Nephron progenitor cell (in vitro differentiated cells): ENCODE measurements at regions not wholly inside any gene's neighbourhood (a gene's known extent, or its start where the extent isn't known, plus 50 kb on each side); places are given as distances from the start of the nearest gene placed in this dataset.

Experiments used
- DNase-seq: peaks from one replicate; pipeline ENCODE4 v3.0.0; 2021
- H3K27ac Mint-ChIP-seq: 2 replicates; pipeline ENCODE4 v1.8.0; 2021; ENCODE audit warnings: mild to moderate bottlenecking, moderate library complexity, mixed read lengths
- H3K27me3 Mint-ChIP-seq: 2 replicates; pipeline ENCODE4 v1.8.0; 2021; ENCODE audit warnings: mild to moderate bottlenecking, low read depth, mixed read lengths; ENCODE audit not compliant: poor library complexity
- H3K36me3 Mint-ChIP-seq: 2 replicates; pipeline ENCODE4 v1.8.0; 2021; ENCODE audit warnings: low read depth, mixed read lengths
- H3K4me1 Mint-ChIP-seq: 2 replicates; pipeline ENCODE4 v1.8.0; 2021; ENCODE audit warnings: mixed read lengths
- H3K4me3 Mint-ChIP-seq: 2 replicates; pipeline ENCODE4 v1.8.0; 2021; ENCODE audit warnings: mild to moderate bottlenecking, moderate library complexity, mixed read lengths
- H3K9me3 Mint-ChIP-seq: 2 replicates; pipeline ENCODE4 v1.8.0; 2021; ENCODE audit warnings: mild to moderate bottlenecking, moderate library complexity, mixed read lengths
- TF ChIP-seq, protein P1 (sequence below): fragments of 200-600 bp; sonication (generic); IDR thresholded peaks from 2 replicates; pipeline ENCODE4 v1.5.0; 2021; ENCODE audit warnings: antibody characterized with exemption

DNA sequence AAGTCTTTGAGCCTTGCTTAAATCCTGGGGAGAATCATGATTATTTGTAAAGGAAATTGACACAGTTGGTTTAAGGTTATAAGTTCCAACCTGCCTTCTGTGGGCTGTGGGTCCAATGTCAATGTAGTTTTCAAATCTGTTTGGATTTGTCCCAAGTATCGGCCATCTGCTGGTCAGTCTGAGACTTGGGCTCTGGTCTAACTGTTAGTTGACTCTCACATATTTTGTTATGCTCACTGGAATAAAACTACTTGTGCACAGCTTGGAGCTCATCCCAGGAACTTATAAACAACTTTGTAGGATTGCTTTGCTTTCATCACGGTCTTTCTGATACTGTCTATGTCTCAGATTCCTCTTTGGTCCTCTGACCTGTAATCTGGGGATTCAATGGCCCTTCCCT, 1026.2 kb upstream of the ZEB2 start:
- H3K9me3 Mint-ChIP-seq = peaks cover 12% of the 10 kb centered on the region
- no peaks in the 10 kb centered on the region for H3K36me3 Mint-ChIP-seq
- TF ChIP-seq, protein P1, sequence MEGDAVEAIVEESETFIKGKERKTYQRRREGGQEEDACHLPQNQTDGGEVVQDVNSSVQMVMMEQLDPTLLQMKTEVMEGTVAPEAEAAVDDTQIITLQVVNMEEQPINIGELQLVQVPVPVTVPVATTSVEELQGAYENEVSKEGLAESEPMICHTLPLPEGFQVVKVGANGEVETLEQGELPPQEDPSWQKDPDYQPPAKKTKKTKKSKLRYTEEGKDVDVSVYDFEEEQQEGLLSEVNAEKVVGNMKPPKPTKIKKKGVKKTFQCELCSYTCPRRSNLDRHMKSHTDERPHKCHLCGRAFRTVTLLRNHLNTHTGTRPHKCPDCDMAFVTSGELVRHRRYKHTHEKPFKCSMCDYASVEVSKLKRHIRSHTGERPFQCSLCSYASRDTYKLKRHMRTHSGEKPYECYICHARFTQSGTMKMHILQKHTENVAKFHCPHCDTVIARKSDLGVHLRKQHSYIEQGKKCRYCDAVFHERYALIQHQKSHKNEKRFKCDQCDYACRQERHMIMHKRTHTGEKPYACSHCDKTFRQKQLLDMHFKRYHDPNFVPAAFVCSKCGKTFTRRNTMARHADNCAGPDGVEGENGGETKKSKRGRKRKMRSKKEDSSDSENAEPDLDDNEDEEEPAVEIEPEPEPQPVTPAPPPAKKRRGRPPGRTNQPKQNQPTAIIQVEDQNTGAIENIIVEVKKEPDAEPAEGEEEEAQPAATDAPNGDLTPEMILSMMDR = no peak
- H3K27ac Mint-ChIP-seq = no peak overlapping the region
- H3K4me1 Mint-ChIP-seq = peaks cover 6% of the 10 kb centered on the region
- no peak for DNase-seq
- no peak overlapping the region for H3K4me3 Mint-ChIP-seq
- H3K27me3 Mint-ChIP-seq = no peaks in the 10 kb centered on the region

DNA sequence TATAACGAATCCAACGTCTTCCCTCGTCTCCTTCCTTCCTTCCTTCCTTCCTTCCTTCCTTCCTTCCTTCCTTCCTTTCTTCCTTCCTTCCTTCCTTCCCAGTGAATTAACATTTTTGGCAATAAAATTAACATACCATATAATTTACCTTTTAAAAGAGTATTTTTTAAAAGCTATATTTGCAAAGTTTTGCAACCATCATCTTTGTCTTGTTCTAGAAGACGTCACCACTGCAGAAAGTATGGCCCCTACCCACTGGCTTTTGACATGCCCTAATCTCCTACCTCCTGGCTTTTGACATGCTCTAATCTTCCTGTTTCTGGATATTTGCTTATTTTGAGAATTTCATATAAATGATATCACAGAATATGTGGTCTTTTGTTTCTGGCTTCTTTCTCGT, 1023.9 kb upstream of the ZEB2 start:
- no peak for DNase-seq
- Mint-ChIP-seq H3K27ac (no peak overlapping the region), H3K4me3 (no peak overlapping the region), H3K9me3 (peaks cover 12% of the 10 kb centered on the region), H3K27me3 (no peaks in the 10 kb centered on the region), H3K4me1 (peaks cover 6% of the 10 kb centered on the region), H3K36me3 (no peaks in the 10 kb centered on the region)
- TF ChIP-seq, protein P1 = no peak

DNA sequence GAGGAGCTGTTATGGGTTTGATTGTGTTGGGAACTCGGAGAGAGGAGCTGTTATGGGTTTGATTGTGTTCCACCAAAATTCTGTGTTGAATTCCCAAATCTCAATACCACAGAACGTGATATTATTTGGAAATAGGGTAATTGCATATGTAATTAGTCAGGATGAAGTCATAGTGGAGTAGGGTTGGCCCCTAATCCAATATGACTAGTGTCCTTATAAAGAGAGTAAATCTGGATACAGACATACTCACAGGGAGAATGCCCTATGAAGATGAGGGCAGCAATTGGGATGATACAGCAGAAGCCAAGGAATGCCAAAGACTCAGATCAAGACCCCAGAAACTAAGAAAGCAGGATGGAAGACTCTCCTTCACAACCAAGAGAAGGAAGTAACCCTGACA, 1023.2 kb upstream of the ZEB2 start:
- Mint-ChIP-seq H3K4me1 (peaks cover 6% of the 10 kb centered on the region), H3K27me3 (no peaks in the 10 kb centered on the region), H3K9me3 (peaks cover 12% of the 10 kb centered on the region), H3K4me3 (no peak overlapping the region), H3K27ac (no peak overlapping the region), H3K36me3 (no peaks in the 10 kb centered on the region)
- no peak for DNase-seq
- TF ChIP-seq, protein P1 = no peak

DNA sequence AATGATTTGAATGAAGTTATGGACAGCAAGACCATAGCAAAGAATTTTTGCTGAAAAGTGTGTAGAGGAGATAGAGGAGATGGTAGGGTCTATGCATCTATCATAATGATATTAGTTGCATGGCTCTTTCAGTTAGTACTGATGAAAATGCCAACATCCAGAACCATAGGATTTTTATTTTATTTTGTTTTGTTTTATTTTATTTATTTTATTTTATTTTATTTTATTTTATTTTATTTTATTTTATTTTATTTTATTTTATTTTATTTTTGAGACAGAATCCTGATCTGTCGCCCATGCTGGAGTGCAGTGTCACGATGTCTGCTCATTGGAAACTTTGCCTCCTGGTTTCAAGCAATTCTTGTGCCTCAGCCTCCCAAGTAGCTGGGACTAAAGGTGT, 1021.1 kb upstream of the ZEB2 start:
- Mint-ChIP-seq H3K27me3 (no peaks in the 10 kb centered on the region), H3K36me3 (no peaks in the 10 kb centered on the region), H3K4me1 (no peaks in the 10 kb centered on the region), H3K27ac (no peak overlapping the region), H3K4me3 (no peak overlapping the region), H3K9me3 (peaks cover 9% of the 10 kb centered on the region)
- DNase-seq = no peak
- TF ChIP-seq, protein P1 = no peak

DNA sequence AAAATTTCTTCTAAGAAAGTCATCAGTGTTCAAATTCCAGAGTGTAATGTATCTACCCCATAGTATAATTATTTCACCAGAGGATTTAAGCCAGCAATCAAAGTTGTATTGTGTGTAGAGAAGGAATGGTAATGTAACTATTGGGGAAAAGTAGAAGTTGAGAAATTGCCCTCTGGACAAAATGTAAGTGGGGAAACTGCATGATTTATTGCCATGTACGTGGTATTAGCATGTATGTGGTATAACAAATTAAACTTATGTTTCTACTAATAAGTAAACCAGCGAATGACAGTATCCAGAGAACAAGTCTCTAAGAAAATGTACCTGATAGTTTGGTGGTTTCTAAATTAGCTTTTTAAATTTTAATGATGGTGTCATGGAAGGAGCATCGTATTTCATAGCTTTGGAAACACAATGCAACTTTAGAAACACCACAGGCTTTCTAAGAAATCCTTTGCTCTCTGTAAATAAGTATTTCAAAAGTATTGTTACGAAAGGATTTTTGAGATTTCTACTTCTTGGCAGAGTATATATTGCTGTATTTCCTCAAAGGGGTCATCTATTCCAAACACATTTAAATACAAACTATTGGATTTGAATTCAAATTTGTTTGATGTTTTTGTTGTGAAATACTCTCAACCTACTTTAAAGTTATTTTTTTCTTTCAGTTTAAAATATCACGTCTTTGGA, 1018.9 kb upstream of the ZEB2 start:
- no peaks in the 10 kb centered on the region for H3K27me3 Mint-ChIP-seq

DNA sequence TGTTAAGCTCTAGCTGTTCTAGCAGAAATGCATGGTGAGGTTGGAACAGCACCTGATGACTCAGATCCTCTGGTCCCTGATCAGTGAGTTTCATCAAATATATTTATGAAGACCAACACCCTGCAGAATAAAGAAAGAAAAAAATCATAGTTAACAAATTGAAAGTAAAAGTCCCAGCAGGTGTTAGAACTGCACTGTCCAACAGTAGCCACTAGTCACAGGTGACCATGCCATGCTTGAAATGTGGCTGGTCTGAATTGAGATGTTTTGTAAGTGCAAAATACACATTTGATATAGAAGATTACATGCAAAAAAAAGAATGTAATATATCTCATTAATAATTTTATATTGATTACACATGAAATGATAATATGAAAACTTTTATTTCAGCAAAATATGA, 1010.7 kb upstream of the ZEB2 start:
- Mint-ChIP-seq H3K27ac (no peak overlapping the region), H3K4me3 (no peak overlapping the region), H3K36me3 (no peaks in the 10 kb centered on the region), H3K4me1 (no peaks in the 10 kb centered on the region), H3K9me3 (no peaks in the 10 kb centered on the region), H3K27me3 (peaks cover 3% of the 10 kb centered on the region)
- DNase-seq = no peak
- TF ChIP-seq, protein P1 = no peak

More for the DNA sequence above, 1018.9 kb upstream of the ZEB2 start:
- Mint-ChIP-seq H3K36me3 (no peaks in the 10 kb centered on the region), H3K4me3 (no peak overlapping the region), H3K27ac (no peak overlapping the region), H3K9me3 (peaks cover 5% of the 10 kb centered on the region), H3K4me1 (no peaks in the 10 kb centered on the region)
- TF ChIP-seq, protein P1 = no peak
- DNase-seq = no peak
